PC-9 (cell line): ENCODE measurements at regions not wholly inside any gene's neighbourhood (a gene's known extent, or its start where the extent isn't known, plus 50 kb on each side); places are given as distances from the start of the nearest gene placed in this dataset.

ENCODE experiments used
- CTCF ChIP-seq: fragments of 200-600 bp; sonication (generic); conservative IDR thresholded peaks from 2 replicates; pipeline ENCODE4 v1.6.1; 2017; ENCODE audit warnings: mixed run types, antibody characterized with exemption, mild to moderate bottlenecking, moderate library complexity
- EZH2 ChIP-seq: fragments of 200-600 bp; sonication (generic); IDR thresholded peaks from 2 replicates; pipeline ENCODE4 v1.8.0; 2017; ENCODE audit warnings: antibody characterized with exemption, low read depth

- TF ChIP-seq CTCF (no peak), EZH2 (no peak)
These were observed 154.3 kb upstream of the KCNH7 start for GRCh38 chr2:162992828-162993227.
